GM21447 (cell line): ENCODE measurements at regions not wholly inside any gene's neighbourhood (a gene's known extent, or its start where the extent isn't known, plus 50 kb on each side); places are given as distances from the start of the nearest gene placed in this dataset.

Experiments used
- ATAC-seq: cut with Tn5 transposase; IDR thresholded peaks from one replicate; pipeline ENCODE4 v1.9.1; 2021; ENCODE audit not compliant: unreplicated experiment

DNA sequence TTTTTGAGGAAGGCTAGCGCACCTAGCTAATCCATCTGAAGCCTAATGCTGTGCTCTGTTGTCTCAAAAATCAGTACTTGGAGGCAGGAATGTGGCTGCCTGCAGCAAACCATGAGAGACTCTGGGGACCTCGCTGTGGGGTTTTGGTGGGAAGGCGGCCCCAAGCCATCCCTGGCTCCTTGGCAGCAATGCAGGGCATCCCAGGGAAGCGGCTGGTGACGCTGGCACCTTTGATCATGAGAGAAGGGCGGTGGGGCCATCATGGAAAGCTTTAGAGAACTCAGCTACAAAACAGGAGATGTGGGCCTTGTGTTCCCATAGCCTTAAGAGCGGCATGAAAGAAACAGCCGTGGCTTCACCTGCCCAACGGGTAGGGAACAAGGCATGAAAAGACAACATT lies 101.1 kb upstream of the SFSWAP start:
- ATAC-seq, result no peak

DNA sequence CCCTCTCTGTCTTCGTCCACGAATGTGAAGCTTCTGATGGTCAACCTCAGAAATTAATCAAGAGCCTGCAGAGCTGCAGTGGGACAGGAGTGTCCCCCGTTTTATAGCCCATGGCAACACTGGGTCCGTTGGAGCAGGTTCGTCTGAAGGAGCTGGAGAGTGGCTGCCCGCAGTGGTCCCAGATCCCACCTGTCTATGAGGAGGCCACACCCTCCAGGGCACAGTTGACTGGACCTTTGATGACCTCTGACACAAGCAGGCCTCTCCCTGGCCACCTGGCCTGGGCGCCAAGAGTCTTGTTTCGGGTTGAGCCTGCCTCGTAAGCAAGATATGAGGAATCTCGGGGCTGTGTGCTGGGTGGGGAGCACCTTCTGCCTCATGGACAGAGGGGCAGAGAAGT lies 100.7 kb upstream of the SFSWAP start:
- ATAC-seq, result no peak

DNA sequence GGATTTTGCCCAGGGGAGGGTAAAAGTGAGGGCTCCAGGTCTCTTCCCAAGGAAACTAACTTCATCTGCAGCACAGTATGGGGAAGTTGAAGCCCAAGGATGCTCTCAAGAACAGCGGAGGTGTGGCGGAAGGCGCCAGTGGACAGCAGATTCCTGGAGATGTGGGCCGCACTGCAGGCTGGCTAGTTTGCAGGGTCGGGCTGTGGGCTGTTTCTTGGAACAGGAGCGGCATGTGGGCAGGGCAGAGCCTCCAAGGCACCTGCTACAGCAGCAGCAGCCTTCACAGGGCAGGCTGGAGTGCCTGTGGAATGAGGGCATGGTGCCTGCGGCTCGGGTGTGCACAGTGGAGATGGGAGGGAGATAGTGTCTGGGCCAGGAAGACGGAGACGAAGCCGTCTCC lies 100.0 kb upstream of the SFSWAP start:
- no peak for ATAC-seq

DNA sequence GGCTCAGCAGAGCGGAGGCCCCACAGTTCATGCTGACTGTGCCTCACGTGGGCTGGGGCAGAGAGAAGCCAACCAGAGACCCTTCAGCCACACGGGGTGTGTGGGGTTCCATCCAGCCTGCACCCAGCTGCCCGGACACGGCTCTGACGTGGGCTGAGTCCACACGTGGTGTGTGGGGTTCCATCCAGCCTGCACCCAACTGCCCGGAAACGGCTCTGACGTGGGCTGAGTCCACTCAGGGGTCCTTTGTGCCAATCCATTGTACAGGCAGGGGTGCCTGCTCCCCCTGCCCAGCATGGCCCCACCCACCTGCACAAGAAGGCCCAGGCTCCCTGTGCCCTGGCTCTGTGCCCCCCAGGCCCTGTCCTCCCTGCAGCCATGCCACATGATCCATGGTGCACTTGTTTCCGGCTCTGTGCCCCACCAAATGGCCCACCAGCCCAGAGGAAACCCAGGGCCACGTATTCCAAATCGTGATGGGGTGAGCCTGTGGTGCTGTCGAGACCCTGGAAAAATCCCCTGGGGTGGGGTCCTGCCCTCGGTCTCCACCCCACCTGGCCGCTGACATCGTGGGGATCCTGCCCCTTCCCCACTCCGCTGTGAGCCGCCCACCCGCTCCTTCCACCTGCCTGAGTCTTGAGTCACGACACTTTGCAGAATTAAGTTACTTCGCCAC lies 99.3 kb upstream of the SFSWAP start:
- no peak for ATAC-seq

DNA sequence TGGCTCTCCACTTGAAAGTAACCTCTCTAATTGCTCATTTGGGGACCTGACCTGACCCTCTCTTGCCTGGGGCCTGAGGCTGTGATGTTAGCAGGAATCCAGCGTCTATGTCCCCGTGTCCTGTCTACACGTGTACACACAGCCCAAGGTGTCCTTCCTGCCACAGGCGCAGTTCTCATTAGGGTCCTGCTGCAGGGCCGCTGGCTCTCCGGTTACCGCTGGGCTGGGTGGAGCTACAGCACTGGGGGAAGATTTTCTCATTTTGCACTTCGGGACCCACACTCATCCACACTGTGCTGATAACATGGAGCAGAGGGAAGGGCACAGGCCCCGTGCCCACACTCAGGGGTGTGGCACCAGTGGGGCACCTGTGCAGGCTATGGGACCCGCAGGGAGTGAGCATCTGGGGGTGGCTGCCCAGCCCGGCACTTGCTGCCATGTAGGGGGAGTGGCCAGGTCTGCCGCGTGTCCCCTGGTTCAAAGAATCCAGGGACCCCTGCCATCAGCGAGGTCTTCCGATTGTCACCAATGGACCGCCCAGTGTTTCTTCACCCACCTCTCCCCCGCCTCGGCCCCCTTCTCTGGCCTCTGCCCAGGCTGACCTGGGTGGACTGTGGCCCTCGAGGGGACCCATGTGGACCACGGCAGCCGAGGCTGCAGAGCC lies 98.7 kb upstream of the SFSWAP start:
- no peak for ATAC-seq

DNA sequence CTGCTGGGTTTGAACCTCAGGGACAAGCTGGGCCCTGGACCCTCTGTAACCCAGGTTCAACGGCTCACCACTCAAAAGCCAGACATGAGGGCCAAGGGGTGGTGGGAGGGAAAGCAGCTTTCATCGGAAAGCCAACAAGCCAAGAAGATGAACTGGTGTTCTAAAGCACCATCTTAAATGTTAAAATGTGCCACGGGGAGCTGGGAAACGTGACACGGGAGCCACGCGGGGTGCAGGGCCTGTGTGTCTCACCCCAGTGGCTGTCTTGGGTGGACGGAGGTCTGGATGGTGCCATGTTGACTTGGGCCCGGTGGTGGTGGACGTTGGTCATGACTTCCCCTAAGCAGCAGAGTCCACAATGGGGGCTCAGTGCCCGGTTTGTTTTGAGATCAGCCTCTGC lies 97.7 kb upstream of the SFSWAP start:
- ATAC-seq, result no peak

DNA sequence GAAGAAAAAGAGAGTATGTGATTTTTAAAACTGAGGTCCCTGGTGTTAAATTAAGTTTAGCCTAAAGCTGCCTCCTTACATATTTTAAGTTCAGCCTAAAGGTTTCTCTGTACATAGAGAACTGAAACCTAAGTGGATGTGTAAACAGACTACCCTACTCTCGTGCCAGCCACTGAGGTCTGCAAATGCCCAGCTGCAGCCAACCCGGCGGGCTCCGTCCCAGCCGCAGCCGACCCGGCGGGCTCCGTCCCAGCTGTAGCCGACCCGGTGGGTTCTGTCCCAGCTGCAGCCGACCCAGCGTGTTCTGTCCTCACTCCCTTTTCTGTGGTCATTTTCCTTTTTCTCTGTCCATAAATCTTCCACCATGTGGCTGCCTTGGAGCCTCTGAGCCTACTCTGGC lies 97.2 kb upstream of the SFSWAP start:
- ATAC-seq, result no peak

DNA sequence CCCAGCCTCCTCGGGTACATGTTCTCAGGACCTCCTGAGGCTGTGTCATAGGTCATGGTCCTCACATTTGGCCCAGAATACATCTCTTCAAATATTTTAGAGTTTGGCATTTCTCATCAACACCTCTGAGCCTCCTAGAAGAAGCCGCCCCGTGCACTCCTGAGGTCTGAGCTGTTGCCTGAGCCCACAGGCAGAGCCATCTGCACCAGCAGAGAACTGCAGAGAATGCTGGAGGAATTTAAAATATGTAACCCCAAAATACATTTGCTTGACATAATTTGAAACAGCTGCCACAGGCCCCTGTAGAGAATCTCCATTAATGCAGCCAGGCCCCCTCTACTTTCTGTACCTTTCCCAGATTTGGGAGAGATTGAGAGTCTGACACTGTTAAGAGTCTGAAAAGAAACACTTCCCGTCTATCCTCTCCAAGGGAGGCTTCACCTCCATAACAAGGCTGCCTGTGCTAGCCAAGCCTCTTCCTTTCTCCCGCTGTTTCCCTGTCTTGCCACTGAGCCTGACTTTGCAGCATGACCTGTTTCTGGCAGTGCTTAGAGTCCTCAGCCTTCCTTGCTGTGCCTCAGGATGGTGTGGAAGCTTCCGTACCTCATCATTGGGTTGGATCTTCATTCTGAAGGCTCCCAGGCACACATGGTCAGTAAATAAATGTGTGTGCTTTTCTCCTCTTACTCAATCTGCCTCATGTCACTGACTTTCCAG lies 95.4 kb upstream of the SFSWAP start:
- ATAC-seq, result no peak

DNA sequence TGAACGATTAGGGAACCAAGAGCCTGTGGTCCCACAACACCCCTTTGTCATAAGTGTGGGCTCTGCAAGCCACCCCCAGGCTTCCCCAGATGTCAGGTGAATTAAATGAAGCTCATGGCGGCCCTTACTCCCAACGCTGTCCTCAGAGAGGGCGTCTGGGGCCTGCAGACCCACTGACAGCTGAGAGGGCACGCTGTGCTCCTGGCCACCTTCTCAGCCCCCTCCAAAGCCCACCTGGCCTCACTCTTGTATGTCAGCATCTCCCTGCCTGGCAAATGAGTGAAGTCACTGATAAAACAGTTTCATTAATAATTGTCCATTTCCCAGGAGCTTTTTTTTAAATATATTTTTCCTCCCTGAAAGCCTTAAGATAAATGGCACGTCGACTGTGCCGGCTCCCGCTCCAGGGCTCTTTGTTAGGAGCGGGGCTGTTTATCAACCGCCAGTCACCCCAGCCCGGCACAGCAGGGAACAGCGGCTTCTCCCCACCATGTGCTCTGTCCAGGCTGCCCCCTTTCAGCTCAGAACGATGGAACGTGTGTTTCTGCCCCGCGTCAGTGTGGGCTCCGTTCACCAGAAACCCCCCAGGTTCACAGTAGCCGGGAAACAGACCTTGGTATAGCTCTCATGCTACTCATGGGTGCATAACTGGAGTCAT lies 94.7 kb upstream of the SFSWAP start:
- ATAC-seq, result no peak

DNA sequence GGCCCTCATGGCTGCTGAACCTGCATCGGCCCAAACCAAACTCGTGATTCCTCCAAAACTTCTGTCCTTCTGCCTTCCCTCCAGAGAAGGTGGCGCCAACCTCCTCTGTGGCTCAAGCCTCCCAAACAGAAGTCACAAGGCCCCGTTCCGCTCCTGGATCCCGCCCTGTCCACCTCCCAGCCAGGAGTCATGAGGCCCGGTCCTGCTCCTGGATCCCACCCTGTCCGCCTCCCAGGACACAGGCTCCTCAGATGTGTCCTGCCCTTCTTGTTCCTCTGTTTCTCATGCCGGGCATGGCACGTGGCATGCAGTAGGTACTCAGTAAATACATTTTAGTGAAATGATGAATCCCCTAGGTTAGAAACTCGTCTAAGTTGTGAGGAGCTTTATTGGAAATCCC lies 94.2 kb upstream of the SFSWAP start:
- no peak for ATAC-seq

DNA sequence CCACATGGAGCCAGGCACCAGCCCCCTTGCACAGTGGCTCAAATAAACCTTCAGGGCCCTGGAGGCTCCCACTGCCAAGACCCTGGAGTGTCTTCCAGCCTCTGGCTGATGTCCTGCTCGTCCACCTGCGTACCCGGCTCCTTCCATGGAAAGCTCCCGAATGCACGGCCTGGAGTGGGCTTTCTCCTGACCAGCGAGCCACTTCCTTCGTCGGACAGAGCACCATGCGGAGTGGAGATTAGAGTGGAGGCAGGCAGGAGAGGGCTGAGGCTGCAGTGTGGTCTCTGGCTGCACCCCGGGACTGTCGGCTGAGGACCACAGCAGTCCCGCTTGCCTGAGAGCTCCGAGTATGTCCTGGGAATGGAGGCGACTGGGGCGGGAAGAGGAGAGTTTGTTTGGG lies 93.7 kb upstream of the SFSWAP start:
- no peak for ATAC-seq

DNA sequence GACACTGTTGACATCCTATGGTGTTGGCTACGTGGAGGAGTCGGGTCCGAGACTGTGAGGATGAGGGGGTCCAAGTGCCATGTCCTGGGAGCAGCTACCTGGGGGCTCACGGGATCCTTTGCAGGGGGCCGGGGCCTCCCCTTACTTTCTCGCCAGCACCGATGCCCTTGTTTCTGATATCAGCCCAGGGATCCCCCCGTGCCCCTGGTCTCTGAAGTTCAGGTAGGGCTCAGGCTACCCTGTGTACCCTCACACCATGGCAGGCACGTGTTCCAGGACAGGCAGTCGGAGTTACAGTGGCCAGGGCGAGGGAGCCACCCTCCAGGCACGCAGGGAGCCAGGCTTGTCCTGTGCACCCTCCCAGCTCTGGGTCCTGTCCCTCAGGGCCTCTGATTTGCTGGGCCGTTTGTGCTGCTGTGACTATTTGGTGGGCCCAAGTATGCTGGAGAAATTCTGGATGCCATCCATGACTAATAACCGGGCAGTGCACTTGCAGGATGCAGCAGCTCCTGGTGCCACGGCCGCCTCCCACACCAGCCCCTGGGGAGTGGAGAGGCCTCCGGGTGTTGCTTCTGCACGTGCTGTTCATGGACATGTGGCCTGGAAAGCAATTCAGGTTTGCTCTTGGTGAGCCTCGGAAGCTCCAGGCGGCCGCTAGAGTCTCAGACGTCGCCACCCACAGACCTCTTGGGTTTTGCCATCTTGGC lies 93.1 kb upstream of the SFSWAP start:
- ATAC-seq, result no peak

DNA sequence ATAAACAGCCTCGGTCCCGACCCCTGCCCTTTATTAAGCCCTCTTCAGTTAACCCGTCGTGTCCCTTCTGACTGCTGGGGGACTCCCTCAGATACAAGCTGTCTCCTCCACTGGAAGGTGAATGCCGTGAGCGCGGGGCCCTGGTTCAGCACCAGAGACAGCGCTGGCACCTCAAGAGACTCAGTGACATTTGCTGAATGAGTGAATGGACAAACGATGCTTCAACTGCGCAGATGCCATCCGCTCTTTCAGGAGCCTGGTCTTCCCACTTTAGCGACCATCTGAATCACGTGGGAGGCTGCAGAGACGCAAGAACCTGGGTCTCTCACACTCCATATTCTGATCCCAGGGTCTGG lies 92.6 kb upstream of the SFSWAP start:
- no peak for ATAC-seq

DNA sequence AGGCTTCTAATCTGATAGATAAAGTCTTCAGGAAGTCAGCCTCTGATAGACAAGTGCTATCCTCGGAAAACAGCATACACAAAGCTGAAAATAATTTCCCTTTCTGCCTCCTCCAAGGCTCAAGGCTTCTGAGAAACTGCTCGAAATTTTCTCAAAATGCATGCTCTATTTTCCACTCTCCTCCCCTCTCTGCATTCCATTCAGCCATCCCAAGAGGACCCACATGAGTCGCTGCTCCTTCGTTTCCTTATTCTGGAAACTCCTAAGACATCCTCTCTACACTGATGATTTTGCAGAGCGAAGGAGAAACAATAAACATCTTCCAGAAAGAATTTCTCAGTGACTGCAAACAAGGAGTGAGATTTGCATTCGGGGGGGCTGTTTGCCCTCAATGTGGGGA lies 92.2 kb upstream of the SFSWAP start:
- no peak for ATAC-seq

DNA sequence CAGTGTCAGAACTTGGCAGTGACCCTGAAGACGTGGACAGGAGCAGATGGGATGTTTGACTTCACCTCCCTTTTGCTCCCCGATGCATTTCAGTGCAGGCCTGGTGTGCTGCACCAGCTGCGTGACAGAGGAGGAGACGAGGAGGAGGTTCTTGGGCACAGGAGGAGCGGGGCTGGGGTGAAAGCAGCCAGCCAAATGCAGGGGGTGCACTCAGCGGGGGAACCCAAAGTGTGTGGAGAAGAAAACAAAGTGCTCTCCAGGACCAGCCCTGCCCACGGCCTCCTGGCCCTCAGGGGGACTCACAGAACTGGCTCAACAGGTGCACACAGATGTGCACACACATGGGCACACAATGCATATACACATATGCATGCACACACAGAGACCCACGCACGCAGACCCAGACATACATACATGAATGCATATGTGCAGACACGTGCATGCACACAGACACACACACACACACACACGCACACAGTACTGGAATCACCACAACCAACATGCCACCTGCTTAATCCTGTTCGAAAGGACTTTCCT lies 91.7 kb upstream of the SFSWAP start:
- ATAC-seq, result no peak

DNA sequence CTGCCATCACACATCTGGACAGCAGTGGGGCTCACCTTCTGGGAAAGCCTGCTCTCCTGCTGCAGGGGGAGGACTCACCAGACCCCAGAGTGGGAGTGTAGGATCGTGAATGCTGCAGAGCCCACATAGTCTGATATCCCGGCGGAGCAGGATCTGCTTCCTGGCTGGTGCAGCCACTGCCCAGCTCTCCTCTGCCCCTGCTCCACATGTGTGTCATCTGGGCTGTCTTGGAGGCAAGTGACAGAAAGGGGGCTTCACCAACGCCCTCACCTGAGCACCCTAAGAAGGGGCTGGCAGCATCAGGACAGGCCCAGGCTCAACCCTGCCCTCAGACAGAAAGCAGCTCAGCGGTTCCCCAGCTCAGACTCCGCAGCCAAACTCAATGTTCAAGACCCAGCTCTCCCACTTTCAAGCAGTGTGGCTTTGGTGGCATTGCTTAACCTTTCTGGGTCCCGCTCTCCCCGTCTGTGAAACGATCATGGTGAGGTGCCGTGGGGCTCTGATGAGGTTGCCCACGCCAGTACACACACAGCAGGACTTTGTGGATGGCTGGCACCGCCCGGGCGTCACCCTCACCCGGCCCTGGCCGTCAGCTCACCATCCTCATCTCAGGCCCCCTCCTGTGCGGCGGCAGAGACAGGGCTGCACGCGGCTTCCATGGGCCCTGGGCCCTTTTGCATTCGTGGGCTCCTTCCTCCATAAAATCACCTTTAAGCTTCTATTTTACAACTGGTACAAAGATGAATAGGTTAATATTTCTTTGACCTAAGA lies 91.0 kb upstream of the SFSWAP start:
- ATAC-seq, result no peak

DNA sequence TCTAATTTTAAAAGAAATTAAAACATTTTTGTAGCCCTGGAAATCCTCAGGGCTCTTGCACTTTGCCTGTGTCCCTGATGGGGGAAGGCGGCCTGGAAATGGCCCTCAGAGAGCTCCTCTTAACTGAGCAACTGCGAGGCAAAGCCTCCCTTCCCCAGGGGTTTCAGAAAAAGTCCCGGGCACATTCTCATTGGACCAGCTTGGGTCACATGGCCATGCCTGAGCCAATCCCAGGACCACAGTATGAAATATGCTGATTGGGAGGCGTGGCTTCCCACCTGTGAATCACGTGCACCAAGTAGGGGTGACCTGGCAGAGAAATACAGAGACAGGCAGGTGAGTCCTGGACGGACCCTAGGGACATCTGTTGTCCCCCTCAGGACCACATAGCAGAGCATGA lies 90.4 kb upstream of the SFSWAP start:
- ATAC-seq, result no peak

DNA sequence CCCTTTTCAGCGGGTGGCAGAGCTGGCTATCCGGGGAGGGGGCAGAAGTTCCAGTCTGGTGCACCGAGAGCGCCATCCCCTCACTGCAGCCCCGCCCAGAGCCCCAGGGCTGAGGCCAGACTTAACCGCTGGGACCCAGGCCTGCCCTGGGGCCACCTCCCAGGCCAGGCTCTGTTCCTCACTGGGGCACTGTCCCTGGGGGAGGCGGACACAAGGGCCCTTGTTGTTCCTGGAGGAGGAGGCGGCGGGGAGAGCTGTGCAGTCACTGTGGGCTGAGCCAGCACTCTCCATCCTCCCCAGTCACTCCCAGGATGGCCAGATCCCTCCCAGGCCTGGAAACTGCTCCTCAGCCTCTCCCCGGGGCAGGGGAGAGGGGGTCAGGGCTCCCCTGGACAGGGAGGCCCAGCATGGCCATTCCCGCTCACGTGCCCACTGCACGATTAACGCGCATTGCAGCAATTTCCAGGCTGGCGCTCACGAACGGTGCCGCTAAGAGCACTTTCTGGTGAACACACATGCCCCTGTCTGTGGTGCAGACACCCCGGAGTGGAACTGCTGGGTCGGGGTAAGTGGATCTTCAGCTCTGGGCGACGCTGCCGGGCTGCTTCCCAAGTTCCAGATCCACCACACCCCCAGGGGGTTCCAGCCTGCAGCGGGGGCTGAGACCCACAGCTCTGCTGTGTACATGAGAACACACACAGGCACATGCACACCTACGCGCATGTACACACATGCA lies 89.8 kb upstream of the SFSWAP start:
- no peak for ATAC-seq

DNA sequence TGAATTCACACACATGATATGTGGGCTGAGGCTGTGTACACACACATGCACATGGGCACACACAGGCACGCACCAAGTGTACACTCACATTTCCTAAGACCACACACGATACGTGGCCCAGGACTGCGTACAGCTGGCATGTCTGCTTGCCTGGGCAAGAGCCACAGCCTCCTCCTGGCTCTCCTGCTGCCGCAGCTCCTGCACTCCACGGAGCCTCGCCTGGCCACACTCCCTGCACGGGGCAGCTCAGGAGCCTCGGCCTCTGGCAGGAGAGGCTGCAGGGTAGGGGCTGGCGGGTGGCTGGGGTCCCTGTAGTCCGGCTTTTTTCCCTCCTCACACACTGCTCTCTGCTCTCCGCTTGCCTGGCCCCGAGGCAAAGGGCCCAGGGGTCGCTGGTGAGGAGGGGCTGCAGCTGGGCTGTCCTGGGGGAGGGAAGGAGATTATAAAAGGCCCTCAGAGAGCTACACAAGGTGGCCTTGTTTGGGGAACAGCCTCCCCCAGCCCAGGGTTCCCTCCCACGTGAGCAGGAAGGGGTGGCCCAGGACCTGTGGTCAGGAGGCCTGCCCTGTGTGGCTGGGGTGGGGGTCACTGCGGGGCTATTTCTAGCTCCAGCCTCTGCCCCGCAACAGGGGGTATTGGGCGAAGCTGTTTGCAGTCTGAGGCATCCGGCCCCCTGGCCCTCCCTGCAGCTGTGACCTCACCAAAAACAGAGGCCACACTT lies 89.0 kb upstream of the SFSWAP start:
- no peak for ATAC-seq
